GM18502 (cell line): ENCODE measurements at regions not wholly inside any gene's neighbourhood (a gene's known extent, or its start where the extent isn't known, plus 50 kb on each side); places are given as distances from the start of the nearest gene placed in this dataset.

Source experiments
- ATAC-seq: cut with Tn5 transposase; IDR thresholded peaks from one replicate; pipeline ENCODE4 v1.9.1; 2021; ENCODE audit warnings: mild to moderate bottlenecking; ENCODE audit not compliant: unreplicated experiment, poor library complexity

DNA sequence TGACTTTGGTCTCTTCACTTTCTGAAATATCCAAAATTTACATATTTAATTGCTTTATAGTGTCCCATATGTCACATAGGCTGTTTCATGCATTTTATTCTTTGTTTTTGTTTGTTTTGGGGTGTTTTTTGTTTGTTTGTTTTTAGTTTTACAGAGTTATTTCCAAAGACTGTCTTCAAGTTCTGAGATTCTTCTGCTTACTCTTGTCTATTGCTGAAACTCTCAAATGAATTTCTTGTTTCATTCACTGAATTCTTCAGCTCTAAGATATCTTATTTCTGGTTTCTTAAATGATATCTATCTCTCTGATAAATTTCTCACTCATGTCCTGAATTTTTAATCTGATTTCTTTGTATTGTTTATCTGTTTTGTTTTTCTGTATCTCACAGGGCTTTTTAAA lies 412.0 kb upstream of the ATP2B1 start:
- no peak for ATAC-seq

DNA sequence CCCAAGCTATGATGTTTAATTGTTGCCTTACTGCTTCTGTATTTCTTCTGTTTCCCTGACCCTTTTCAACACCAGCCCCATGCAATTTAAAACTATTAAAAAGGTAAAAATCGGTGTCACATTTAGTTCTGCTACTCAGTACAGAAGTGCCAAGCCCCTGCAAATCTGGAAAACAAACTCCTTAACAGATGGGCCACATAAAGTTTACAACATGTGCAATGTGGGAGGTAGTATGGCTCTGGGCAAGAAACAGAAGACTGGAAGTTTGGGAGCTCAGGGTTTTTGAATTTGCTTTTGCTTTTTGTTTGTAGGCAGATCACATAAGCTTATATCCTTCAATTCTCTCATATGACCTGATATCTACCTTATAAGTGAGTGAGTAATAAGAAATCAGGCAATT lies 404.0 kb upstream of the ATP2B1 start:
- ATAC-seq, result no peak

DNA sequence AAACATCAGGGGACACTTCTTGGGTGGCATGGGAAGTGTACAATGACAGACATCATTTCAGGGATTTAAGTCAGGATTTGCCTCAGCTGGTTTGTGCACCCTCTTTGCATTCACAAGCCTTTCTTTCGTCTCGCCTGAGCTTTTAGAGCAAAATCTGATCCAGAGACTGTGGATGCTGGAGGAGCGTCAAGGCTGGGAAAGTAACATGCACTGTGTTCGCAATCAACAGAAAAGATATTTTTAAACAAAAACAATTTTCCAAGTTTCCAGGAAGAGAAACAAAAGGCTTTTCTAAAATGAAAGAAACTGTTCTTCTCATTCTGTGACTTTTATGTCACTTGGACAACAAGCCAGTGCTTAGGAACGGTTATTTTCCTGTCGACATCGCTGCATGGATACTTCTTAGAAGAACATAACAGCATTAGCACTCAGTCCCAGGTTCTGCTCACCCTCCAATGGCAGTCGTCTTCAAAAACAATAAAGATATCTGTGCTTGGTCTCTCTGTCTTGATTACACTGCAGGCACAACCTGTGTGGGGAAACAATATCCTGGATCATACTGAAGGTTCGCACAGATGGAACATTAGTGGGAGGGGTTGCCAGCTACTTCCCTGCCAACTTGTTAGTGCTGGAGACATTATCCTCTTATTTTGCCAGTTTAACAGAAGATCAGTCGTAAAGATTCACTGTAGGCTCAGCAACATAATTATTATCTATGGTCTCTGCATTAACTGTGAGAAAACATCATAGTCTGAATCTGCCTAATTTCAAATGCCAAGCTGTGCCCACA lies 403.3 kb upstream of the ATP2B1 start:
- ATAC-seq, result no peak

DNA sequence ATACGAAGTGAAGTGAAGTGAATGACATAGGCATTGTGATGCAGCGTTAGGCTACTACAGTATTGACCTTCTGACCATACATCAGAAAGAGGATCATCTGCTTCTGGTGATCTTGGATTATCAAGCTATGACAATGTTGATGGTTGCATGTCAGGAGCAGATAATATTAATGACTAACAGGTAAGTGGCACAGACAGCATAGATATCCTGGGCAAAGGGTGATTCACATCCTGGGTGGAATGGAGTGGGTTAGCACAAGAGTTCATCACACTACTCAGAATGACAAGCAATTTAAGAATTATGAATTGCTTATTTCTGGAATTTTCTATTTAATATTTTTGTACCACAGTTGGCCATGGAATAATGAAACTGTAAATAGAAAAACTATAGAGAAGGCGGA lies 397.9 kb upstream of the ATP2B1 start:
- ATAC-seq, result no peak

DNA sequence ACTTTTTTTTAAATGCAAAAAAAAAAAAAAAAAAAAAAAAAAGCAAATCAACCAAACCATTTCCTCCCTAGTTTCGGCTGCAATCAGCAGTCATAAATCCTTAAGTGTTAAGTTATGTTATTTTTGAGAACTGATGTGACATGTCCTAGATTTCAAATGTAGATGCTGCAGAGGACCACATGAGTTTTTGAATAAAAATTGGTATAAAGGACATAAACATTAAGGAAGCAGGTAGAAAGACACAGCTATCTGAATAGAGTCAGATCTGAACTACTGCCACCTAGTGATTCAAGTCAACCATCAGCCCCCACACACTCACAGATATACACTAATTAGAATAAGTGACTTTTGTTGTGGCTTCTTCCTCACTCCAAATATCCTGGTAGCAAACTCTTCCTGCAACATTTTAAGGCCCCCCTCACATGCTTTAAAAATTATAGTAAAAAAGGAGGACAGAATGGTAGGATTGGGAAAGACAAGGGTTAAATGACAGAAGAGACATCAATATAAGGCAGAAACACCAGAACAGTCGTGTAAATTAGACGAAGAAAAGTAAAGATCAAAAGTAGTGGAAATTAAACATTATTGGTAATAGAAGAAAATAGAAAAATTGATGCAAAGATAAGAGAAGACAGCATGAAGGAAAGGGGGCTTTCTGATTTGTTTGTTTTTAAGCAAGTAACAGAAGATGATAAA lies 394.5 kb upstream of the ATP2B1 start:
- ATAC-seq, result peak; percentile 93

DNA sequence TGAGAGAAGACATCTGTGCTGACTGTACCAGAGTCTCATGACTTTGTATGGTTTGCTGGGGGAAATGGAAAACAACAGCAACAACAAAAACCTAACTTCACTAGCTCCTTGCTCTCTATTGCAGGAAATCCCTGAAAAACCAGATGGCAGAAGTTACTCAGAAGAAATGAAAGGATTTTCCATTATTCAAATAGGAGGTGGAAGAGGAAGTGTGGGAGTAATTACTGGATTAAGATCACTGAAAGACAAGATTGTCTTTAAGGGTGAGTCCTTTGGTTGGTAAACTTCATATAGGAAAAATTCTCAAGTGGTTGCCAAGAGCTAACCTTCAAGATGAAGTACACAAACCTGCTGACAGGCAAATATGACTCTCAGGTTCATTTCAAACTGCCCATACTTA lies 391.9 kb upstream of the ATP2B1 start:
- ATAC-seq, result no peak

DNA sequence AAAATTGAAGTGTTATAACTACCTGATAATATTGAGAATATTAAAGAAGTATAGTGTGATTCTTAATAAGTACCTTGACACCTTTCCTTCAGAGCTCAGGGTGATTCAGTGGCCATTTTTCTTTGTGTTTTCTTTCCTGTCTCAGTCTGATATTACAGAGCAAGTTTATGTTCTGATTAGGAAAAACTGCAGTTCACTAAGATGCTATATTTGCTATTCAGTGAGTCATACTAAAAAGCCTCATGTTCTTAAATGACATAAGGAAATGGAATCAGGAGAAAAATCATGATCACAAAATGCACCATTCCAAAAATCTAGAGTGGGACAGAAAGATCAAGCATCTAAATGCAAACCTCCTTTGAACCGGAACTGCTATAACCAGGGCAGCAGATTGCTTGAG lies 390.6 kb upstream of the ATP2B1 start:
- ATAC-seq, result no peak

DNA sequence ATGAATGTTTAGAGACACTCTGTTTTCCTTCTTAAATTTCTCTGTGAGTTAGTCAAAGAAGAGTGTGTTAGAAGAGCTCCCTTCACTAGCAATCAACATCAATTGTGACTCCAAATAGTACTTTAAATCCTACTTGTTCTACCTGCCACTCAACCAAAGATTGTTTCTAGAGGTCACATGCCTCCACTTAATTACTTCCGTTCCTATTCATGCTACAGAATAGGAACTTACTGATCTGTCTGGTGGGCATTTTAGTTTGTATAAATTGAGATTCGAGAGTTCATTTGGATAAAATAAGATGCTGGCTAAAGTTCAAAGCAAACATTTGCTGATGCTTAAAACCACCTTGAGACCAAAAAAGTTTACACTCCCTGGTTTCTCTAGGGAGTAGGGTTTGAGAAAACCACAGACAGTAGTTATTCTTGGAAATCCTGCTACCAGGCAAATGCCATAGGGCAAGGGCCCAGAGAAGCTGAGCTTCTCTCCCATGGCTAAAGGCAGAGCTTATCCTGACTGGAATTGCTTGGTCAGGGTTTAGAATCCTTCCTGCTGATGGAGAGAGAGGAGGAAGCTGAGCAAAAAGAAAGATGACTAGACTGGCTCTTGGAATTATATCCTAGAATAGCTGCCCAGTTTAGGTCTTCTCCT lies 389.6 kb upstream of the ATP2B1 start:
- no peak for ATAC-seq

DNA sequence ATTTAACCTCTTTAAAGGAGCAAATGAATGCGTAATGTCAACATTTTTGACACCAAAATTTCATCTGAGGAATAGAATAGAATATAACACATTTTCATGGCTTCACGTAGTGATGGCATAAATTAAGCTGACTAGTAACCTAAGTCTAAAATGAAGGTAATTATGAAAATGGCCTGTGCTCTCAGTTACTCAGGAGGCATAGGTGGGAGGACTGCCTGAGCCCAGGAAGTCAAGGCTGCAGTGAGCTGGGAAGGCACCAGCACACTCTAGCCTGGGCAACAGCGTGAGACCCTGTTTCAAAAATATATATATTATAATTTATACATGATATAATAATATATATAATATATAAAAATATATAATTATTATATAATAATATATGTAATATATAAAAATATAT lies 383.2 kb upstream of the ATP2B1 start:
- no peak for ATAC-seq

DNA sequence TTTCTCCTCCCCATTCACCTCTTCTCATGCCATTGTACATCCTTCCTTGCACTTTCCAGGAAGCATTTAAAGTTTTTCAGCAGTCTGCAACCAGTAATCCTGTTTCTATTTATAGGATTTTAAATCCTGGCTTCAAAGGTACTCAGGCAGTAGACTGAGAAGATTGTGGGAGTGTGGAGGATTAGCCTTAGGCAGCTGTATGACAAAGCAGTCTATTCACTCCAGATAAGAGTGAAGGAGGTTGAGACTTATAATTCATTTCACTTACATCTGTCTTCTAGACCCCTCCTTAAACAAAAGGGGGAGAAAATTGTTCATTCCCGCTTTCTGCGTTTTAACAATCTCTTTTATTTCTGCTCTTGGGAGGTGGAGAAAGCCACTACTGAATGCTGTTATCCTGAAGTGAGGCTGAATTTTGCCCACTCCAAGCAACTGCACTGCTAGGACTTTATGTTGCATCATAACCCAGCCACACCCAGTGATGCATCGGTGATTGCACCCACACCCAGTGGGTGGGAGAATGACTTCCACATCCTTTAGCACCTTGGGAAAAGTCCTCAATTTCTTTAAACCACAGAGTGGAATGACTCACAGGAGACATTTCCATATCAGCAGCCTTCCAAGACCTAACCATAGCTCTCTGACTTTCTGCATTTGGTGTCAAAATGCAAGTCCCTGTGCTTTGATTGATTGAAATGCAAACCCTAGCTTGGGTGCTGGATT lies 382.5 kb upstream of the ATP2B1 start:
- no peak for ATAC-seq

DNA sequence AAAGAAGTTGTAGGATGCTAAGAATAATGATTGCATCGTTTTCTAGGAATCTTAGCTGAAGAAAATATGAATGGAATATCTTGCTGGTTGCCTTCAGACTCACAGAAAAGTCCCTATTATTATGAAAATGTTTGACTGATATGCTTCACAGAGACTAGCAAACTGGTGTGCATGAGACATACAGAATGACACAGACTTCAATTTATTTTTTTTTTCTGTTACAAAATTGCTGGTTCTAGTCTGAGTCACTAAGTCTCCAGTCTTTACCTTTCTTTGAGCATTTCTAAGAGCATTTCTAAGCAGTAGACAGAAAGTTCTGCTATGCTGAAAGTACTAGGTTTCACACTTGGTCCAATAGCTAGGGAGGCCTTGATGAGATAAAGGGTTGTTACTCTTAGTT lies 377.6 kb upstream of the ATP2B1 start:
- ATAC-seq, result no peak

DNA sequence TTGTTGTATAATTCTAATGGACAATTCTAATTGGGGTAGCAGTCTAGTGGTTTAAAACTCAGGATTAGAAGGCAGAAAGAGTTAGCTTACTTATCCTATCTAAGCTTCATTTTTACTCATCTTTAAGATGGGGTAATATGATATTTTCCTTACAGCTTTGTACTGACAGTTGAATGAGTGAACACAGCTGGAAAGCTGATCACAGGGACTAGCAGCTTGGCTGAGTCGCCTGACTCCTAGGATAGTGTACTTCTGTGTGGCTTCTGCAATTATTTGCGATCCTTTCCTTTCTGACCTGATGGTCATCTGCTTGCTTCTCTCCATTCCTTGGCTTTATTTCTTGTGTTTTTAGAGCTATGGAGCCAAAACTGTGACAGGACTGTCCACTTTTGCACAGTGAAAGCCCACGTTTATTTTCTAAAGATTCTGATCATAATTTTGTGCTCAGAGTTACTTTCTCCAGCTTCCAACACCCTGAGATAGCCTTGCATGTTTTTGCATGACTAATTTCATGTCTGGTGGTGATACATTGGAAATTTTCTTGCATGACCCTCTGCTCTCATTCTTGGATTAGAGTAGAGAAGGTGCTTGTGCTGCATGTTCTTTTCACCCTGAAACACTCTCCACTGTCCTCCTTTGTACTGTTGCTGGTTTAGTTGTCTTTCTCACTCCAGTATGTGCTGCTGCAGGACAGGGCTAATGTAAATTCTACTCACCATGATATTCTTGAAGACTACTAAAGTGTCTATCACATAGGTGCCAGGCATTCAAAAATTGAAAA lies 377.0 kb upstream of the ATP2B1 start:
- no peak for ATAC-seq

DNA sequence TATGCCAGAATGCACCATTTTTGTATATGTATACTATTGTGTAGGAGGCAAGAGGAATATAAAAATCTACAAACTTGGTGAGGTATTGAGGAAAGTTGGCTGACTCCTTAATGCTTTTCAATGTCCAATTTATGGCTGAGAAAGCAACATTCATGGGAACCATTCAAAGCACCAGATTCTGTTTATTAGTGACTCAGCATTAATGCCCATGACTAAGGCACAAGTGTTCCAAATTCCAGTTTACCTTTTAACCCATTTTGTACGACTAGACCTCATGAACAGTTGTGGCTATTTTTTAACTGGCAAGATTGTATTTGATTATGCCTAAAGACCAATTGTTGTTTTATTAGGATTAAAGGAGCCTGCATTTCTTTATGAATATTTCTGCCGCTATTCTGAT lies 375.4 kb upstream of the ATP2B1 start:
- no peak for ATAC-seq

DNA sequence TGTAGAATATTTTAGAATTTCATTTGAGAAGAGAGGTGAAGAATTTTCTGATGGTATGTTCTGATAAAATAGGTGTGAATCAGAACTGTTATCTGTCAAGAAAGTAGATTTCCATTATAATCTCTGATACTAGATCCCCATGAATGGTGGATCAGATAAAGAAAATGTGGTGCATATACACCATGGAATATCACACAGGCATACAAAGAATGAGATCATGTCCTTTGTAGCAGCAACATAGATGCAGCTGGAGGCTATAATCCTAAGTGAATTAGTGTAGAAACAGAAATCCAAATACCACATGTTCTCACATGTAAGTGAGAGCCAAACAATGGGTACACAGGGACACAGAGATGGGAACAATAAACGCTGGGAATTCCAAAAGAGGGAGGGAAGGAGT lies 372.0 kb upstream of the ATP2B1 start:
- no peak for ATAC-seq

DNA sequence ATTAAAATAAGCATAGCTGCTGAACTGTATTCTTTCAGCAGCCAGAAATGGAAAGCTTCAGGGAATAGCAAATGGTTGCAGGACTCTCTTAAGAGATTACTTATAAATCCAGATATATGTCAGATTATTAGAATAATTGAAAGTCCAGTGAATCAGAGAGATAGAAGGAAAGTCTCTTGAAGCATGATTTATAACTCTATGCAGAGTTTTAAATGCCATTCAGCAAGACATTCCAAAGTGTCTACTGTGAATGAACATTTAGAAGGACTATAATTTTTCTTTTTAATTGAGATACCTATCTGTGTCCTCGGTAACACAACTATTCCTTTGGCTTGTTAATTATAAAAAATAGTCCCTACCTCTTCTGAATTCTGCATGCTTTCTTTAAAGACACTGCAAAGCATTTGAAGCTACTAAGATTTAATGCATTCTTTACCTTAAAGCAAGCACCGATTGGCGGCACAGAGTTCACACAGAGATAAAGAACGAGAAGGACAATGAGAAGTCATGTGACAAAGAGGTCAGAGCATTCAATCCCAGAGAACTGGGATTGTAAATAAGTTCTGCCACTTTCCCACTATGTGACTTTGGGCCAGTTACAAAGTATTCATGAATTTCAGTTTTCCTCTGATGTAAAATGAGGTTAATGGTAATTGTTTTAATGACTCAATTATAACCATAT lies 371.0 kb upstream of the ATP2B1 start:
- no peak for ATAC-seq

DNA sequence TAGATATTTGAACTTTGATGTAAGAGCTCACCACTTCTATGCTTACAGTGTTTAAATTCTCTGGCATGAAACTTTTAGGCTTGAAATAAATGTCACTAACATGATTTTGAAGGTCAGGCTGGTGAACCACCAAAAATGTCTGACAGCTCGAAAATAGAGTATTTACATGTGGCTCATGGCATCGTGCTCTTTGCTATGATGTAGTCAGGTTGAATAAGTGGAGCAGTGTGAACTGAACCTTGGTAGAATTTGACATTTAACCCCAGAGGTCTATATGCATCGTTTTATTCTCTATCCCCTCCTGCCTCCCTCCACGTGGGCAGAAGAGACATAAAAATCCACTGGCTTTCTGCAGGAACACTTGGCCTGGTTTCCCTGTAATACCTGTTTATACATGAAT lies 369.7 kb upstream of the ATP2B1 start:
- no peak for ATAC-seq

DNA sequence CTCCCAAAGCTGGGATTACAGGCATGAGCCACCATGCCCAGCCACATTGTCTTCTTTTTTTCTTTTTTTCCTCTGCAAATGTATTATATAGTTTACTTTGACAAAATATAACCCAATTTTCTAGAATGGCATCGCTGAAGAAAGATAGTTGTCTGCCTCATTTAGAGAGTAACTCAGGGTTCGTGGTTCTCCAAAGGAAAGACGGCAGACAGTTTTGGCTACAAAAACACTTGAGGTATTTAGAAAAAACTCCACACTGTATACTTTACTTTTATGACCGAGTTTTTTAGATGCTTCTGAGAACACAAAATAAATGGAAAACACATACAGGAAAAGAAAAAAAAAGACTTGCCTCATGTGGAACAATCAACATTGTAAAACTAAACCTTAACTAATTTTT lies 369.1 kb upstream of the ATP2B1 start:
- no peak for ATAC-seq

DNA sequence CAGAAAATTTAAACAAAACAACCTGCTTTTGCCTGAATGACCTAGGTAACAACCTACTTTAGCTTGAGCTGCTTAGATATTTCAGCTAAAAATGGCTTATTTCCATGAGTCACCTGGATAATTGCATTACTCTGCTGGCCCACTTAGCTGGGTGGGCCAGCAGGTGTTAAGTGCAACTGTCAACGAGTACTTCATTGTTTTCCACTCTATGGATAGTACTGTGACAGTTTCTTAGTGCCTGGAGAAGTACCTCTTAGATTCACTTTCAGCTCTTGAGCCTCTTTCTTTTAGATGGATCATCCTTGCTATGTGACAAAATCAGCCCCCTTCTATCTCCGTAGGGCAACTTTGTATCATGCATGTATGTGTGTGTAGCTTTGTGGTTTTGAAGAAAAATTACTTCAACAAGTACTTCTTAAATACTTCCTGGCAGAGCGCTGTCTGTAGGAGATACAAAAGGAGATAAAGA lies 368.2 kb upstream of the ATP2B1 start:
- ATAC-seq, result no peak

DNA sequence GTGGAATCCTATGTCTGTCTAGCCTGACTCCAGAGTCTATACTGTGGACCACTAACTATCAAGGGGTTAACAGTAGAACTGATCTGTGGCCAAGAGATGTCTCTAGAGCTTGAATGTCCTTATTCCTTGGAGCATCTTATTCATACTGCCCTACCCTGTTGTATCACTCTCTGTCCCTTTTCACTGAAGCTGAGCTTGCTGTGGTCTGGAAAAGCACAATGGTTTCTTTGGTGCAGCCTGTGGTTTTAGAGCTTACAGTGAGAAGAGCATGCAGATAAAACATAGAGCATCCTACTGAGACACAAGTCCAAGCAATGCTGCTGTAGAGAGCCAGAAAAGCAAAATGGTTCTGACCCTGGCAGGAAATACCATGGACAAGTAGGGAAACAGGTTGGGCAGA lies 367.0 kb upstream of the ATP2B1 start:
- no peak for ATAC-seq

DNA sequence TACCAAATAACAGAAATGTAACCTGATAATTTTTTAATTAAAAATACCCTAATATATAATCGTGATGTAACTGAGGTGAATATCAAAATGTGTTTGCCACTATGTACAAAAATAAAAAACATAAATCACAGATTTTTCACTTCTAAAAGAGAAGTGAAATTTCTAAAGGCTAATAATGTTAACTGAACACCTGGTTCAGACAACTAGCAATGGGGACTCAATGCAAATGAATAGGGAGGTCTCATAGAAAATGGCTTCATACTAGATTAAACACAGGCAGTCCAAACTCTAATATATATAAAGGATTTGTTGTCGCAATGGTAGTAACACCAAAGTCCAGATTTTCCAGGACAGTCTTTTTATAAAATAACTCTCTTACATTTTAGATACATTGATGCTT lies 365.4 kb upstream of the ATP2B1 start:
- peak; percentile 72 for ATAC-seq
